KOPT-K1 (cell line): ENCODE measurements at regions not wholly inside any gene's neighbourhood (a gene's known extent, or its start where the extent isn't known, plus 50 kb on each side); places are given as distances from the start of the nearest gene placed in this dataset.

ENCODE experiments used
- H3K27ac ChIP-seq: fragments of 200-600 bp; sonication (generic); 2 replicates; pipeline ENCODE4 v1.5.1; 2016; ENCODE audit warnings: antibody characterized with exemption, mild to moderate bottlenecking, low read depth, low read length; ENCODE audit not compliant: poor library complexity, severe bottlenecking
- H3K36me3 ChIP-seq: fragments of 200-600 bp; sonication (generic); 2 replicates; pipeline ENCODE4 v1.5.1; 2017; ENCODE audit warnings: antibody characterized with exemption, mild to moderate bottlenecking, low read length, moderate library complexity; ENCODE audit not compliant: insufficient read depth
- H3K9me3 ChIP-seq: fragments of 200-600 bp; sonication (generic); 2 replicates; pipeline ENCODE4 v1.5.1; 2017; ENCODE audit warnings: antibody characterized with exemption, low read length, mild to moderate bottlenecking; ENCODE audit not compliant: insufficient read depth, poor library complexity, severe bottlenecking

DNA sequence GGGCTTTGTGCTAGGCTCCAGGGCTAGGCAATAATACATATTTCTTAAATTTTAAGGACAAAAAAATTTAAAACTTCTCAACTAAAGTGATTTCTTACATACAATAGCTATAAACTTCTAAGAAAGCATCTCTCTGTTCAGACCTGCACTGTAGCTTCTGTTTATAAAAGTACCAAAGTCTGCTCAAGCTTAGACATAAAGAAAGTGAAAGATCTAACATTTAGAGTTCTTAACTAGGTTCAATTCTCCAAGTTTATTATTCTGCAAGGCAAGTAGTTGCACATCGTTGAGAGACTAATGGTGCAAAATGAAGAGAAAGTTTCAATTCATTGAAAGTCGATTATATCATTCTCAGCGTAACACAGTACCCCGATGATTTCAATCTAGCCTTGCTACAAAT is 857.4 kb upstream of the HTR2C start:
- Histone ChIP-seq H3K9me3 (peaks cover 16% of the 10 kb centered on the region), H3K36me3 (no peaks in the 10 kb centered on the region), H3K27ac (peak overlapping the region; percentile 100)

DNA sequence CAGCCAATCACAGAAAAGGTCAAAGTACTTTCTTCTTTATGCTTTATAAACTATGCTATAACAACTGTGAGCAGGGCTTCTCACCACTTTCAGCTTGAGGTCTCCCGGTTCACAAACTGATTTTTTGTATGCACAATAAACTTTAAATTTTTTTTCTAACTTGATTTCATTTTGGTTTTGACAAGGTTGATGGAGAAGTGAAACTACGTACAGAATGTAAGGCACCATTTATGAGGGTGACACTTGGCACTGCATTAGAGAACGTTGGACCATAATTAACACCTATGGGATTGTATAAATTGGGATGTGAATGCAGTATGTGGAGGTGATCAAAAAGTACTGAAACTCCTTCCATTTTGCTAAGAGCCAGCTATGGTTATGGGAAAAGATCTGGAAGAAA is 857.9 kb upstream of the HTR2C start:
- Histone ChIP-seq H3K9me3 (peaks cover 16% of the 10 kb centered on the region), H3K36me3 (no peaks in the 10 kb centered on the region), H3K27ac (peak overlapping the region; percentile 100)

DNA sequence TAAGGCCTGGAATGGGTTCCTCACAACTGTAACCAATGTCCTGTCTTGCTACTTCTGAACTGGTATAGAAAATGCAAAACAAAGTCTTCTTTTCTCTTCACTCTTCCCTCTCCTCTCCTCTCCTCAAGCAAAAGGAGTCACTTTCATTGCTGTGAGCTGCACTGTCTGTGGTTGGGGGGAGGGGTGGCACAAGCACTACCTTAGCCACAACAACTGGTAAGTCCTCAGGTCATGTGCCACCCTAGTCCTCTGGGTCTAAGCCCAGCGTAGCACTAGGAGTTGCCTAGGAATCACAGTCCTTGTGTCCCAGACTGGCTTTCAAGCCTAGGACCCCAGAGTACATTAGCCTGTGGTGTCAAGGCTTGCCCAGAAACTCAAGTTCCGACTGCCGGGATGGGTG is 859.3 kb upstream of the AMOT start:
- Histone ChIP-seq H3K9me3 (no peaks in the 10 kb centered on the region), H3K27ac (no peak overlapping the region), H3K36me3 (no peaks in the 10 kb centered on the region)

DNA sequence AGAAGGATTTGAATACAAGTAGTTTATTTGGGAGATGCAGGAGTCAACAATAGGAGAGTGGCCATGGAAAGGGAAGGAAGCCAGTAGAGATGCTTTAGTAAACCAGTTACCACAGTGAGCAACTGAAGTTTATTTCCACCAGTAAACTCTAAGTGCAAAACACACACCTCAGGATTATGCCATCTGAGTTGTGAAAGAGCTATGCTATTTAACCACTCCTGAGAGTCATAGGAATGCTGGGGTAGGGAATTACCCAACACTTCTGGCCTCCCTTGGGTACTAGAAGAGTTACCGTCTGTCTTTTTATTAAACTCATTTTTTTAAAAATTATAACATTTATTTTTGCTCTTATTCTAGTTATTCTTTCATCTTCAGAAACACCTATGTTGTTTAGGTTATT is 834.6 kb upstream of the AMOT start:
- Histone ChIP-seq H3K36me3 (no peaks in the 10 kb centered on the region), H3K9me3 (no peaks in the 10 kb centered on the region), H3K27ac (no peak overlapping the region)

- H3K36me3 ChIP-seq = no peaks in the 10 kb centered on the region
- no peaks in the 10 kb centered on the region for H3K9me3 ChIP-seq
Measured at GRCh38 chrX:113651306-113651705, 810.7 kb upstream of the AMOT start.

DNA sequence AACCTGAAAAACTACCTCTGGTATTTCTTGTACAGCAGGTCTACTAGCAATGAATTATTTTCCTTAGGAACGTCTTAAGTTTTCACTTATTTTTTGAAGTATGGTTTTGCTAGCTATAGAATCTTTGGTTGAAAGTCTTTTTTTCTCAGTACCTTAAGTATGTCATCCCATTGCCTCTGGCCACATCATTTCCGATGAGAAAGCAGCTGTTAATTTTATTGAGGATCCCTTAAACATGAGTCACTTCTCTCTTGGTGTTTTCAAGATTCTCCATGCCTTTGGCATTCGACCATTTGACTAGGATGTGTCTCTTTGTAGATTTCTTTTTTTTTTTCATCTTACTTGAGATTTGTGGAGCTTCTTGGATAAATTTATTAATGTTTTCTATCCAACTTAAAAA is 803.8 kb upstream of the AMOT start:
- no peak overlapping the region for H3K27ac ChIP-seq
- H3K9me3 ChIP-seq = no peaks in the 10 kb centered on the region
- no peaks in the 10 kb centered on the region for H3K36me3 ChIP-seq

More at GRCh38 chrX:113651306-113651705, 810.7 kb upstream of the AMOT start:
- no peak overlapping the region for H3K27ac ChIP-seq

DNA sequence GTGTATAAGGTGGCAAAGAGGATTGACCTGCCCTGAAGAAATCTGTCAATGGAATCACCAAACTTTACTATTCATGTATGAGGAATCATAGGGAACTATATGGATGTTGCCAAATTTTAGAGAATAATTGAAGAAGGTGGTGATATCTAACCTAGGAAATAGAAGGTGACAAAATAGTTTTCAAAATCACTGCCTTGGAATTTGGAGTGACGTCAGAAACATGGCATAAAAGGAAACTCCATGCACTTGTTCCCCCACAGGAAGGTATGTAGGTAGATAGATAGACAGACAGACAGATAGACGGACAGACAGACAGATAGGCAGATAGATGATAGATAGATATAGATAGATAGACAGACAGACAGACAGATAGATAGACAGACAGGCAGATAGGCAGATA is 793.9 kb upstream of the AMOT start:
- Histone ChIP-seq H3K36me3 (no peaks in the 10 kb centered on the region), H3K27ac (no peak overlapping the region), H3K9me3 (no peaks in the 10 kb centered on the region)

DNA sequence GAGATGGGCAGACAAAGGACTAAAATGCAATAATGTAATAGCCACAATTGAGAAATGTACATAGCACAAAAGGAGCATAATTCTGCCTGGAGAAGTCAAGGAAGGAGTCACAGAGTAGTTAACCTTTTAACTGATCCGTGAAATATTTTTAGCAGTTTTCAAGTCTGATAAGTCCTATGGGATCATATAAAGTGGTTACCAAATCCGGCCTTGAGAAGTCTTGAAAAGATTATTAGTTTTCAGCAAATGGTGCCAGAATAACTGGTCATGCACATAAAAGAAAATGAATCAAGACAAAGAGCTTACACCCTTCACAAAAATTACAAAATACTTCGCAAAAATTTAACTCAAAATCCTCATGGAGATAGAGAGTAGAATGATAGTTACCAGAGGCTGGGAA is 788.7 kb upstream of the AMOT start:
- Histone ChIP-seq H3K36me3 (no peaks in the 10 kb centered on the region), H3K27ac (no peak overlapping the region), H3K9me3 (no peaks in the 10 kb centered on the region)

DNA sequence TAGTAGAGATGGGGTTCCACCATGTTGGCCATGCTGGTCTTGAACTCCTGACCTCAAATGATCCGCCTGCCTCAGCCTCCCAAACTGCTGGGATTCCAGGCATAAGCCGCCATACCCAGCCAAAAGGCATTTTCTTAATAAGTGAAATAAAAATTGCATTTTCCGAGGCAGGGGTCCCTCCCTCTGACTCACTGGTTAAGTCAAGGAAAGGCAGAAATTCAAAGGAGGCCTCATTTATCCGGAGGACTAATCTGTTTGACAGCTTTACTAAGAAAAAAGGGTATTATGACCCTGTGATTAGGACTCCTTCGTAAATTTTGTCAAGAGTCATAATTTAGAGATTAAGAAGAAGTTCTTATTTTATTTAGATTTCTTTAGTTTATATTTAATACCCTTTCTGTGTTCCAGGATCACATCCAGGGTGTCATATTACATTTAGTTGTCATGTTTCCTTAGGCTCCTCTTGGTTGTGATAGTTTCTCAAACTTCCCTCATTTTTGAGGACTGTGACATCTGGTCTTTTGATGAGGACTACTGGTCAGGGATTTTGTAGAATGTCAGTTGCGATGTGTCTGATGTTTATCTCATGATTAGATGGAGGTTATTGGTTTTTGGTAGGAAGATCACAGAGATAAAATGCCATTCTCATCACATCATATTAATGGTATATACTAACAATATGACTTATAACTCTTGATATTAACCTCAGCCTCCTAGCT is 753.7 kb upstream of the AMOT start:
- no peak overlapping the region for H3K27ac ChIP-seq
- no peaks in the 10 kb centered on the region for H3K36me3 ChIP-seq
- H3K9me3 ChIP-seq = peaks cover 9% of the 10 kb centered on the region

- Histone ChIP-seq H3K36me3 (no peaks in the 10 kb centered on the region), H3K9me3 (no peaks in the 10 kb centered on the region), H3K27ac (no peak overlapping the region)
Measured at GRCh38 chrX:113586281-113586898, 745.8 kb upstream of the AMOT start.

DNA sequence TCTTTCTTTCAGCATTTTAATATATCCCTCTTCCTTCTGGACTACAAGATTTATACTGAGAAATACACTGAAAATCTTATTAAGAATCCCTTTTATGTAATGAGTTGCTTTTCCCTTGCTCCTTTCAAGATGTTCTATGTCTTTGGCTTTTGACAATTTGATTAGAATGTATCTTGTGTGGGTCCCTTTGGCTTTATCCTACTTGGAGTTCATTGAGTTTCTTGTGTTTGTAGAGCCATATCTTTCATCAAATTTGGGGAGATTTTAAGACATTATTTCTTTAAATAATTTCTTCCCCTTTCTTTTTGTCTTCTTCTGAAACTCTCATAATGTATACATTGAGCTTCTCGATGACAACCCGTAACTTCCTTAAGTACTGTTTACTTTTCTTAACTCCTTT is 739.9 kb upstream of the AMOT start:
- no peaks in the 10 kb centered on the region for H3K9me3 ChIP-seq
- no peaks in the 10 kb centered on the region for H3K36me3 ChIP-seq
- H3K27ac ChIP-seq = no peak overlapping the region

- no peaks in the 10 kb centered on the region for H3K36me3 ChIP-seq
- no peak overlapping the region for H3K27ac ChIP-seq
Measured at GRCh38 chrX:113558576-113558975, 717.9 kb upstream of the AMOT start.

DNA sequence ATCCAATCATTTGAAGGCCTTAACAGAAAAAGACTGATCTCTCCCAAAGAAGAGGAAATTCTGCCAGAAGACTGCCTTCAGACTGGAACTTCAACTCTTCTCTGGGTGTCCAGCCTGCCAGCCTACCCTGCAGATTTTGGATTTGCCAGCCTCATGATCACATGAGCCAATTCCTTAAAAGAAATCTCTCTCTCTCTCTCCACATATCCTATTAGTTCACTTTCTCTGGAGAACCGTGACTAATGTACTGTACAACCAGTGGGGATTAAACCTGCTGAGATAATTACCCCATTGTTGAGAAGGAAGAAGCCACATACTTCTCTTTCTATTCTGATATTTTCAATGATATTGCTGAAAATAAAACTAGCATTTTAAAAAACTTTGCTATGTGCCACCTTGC is 711.3 kb upstream of the AMOT start:
- Histone ChIP-seq H3K9me3 (peaks cover 2% of the 10 kb centered on the region), H3K36me3 (no peaks in the 10 kb centered on the region), H3K27ac (no peak overlapping the region)

More at GRCh38 chrX:113558576-113558975, 717.9 kb upstream of the AMOT start:
- H3K9me3 ChIP-seq = no peaks in the 10 kb centered on the region

DNA sequence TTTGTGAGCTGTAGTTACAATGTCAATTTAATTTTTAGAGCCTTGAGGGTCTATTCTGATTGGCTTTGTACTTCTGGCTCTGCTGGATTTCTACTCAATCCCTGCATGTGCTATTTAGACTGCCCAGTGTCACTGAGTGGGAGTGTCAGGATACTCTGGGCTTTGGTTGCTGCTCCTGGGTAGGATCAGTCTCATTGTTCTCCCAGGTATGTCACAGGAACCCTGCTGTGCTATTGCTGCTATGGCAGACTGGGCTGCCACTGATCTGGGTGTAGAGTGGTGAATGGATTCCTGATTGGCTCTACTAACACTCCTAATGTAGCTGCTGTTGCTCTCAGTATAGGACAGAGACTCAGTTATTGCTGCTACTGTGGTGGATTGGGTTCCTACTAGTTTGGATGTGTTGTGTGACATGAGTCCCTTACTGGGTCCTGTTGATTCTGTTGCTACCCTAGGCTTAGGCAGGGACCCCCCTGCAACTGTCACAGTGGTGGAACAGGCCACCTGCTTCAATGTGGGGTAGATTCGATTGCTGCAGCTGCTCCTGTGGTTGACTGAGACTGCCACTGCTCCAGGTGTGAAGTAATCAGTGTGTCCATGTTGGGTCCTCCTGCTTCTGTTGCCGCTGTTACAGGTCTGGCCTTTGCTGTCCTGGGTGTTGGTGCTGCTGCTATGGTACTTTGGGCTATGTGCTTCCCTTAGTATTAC is 707.8 kb upstream of the AMOT start:
- H3K9me3 ChIP-seq = peaks cover 7% of the 10 kb centered on the region
- H3K27ac ChIP-seq = peak overlapping the region; percentile 28
- no peaks in the 10 kb centered on the region for H3K36me3 ChIP-seq

DNA sequence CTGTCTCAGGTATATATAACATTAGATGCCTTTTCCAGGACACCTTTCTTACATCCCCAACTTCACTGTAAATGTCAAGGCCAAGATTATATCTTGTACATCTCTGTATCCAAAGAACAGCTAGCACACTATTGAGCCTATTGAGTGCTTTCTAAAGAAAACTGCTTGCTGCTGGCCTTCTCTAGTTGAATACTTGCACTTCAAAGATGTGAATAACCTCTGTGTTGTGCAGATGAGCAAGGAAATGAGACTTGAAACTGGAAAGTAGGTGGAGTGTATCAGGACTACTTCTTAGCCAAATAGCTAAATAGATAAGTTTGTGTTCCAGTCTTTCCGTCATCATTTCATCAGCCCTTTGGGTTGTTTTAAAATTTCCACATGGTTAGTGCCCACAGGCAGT is 704.4 kb upstream of the AMOT start:
- peaks cover 7% of the 10 kb centered on the region for H3K9me3 ChIP-seq
- no peak overlapping the region for H3K27ac ChIP-seq
- H3K36me3 ChIP-seq = no peaks in the 10 kb centered on the region
